Midbrain (tissue), 1 donor: ENCODE measurements at regions not wholly inside any gene's neighbourhood (a gene's known extent, or its start where the extent isn't known, plus 50 kb on each side); places are given as distances from the start of the nearest gene placed in this dataset.

ENCODE experiments used
- DNase-seq: peaks from one replicate; lab custom pipeline; 2025; lab: John Stamatoyannopoulos, UW

GRCh38 chr6:44012078-44012493 is 115.2 kb downstream of the MRPL14 start:
- no peak for DNase-seq

GRCh38 chr6:44011350-44011920 is 115.8 kb downstream of the MRPL14 start:
- DNase-seq: no peak

GRCh38 chr6:44010411-44011349 is 116.6 kb downstream of the MRPL14 start:
- no peak for DNase-seq

- no peak for DNase-seq
These were observed 117.6 kb downstream of the MRPL14 start for GRCh38 chr6:44009425-44010321.

GRCh38 chr6:44008821-44009370 is 118.4 kb downstream of the MRPL14 start:
- DNase-seq: no peak

- no peak for DNase-seq
These were observed 119.2 kb downstream of the MRPL14 start for GRCh38 chr6:44007818-44008621.

GRCh38 chr6:44006872-44007303 is 120.4 kb downstream of the MRPL14 start:
- DNase-seq: no peak

- DNase-seq: no peak
These were observed 121.0 kb downstream of the MRPL14 start for GRCh38 chr6:44006123-44006871.

- no peak for DNase-seq
These were observed 121.7 kb downstream of the MRPL14 start for GRCh38 chr6:44005507-44005903.

GRCh38 chr6:44004625-44005506 is 122.4 kb downstream of the MRPL14 start:
- DNase-seq: no peak

GRCh38 chr6:44004136-44004535 is 123.1 kb downstream of the MRPL14 start:
- no peak for DNase-seq

GRCh38 chr6:44003345-44004061 is 123.7 kb downstream of the MRPL14 start:
- DNase-seq: no peak

GRCh38 chr6:44002593-44003344 is 124.5 kb downstream of the MRPL14 start:
- DNase-seq: no peak

GRCh38 chr6:44002067-44002592 is 125.1 kb downstream of the MRPL14 start:
- DNase-seq: no peak

GRCh38 chr6:44001318-44002066 is 125.8 kb downstream of the MRPL14 start:
- DNase-seq: no peak

- no peak for DNase-seq
These were observed 126.9 kb downstream of the MRPL14 start for GRCh38 chr6:44000164-44000842.
